ENCODE measurements at regions not wholly inside any gene's neighbourhood (a gene's known extent, or its start where the extent isn't known, plus 50 kb on each side); places are given as distances from the start of the nearest gene placed in this dataset.

- TF ChIP-seq CTCF (IDR thresholded peaks at IDR 0.05; ENCODE audit: extremely low read depth in 1 of 2, insufficient read depth in 1 of 2, low read depth in 1 of 2, low read length in 2 of 2) (no peak), FOS (IDR thresholded peaks at IDR 0.05; ENCODE audit: borderline replicate concordance, insufficient read depth, low read length) (no peak), MAX (IDR thresholded peaks at IDR 0.05; ENCODE audit: insufficient read depth, insufficient read length) (no peak), EZH2 (IDR thresholded peaks at IDR 0.05; ENCODE audit: borderline replicate concordance, low read depth, low read length, severe bottlenecking) (no peak), POLR2A (IDR thresholded peaks at IDR 0.05; ENCODE audit: low read depth, low read length) (no peak), POLR2AphosphoS5 (IDR thresholded peaks at IDR 0.05; ENCODE audit: insufficient read depth, low read depth, low read length) (no peak)
These were observed 206.1 kb upstream of the LRIG1 start for GRCh38 chr3:66706890-66707289.

Measured in endothelial cell of umbilical vein (primary cell).